DND-41 (cell line): ENCODE measurements at regions not wholly inside any gene's neighbourhood (a gene's known extent, or its start where the extent isn't known, plus 50 kb on each side); places are given as distances from the start of the nearest gene placed in this dataset.

Experiments used
- ATAC-seq: fragments of 200-7000 bp; cut with Tn5 transposase; 3 replicates; pipeline ENCODE4 v1.9.1; 2021; ENCODE audit warnings: low read depth; ENCODE audit not compliant: insufficient read depth
- DNase-seq: peaks from one replicate; pipeline ENCODE4 v3.0.0-alpha.2; 2020
- H2AFZ ChIP-seq: 2 replicates; pipeline ENCODE4 v1.6.0; 2012; ENCODE audit warnings: low read depth, low read length
- H3K27ac ChIP-seq: 2 replicates; pipeline ENCODE4 v1.5.1; 2012; ENCODE audit warnings: low read length, inconsistent platforms
- H3K27me3 ChIP-seq: fragments of 200-600 bp; sonication (generic); 2 replicates; pipeline ENCODE4 v1.6.0; 2012; ENCODE audit warnings: low read length, mild to moderate bottlenecking, inconsistent platforms; ENCODE audit not compliant: insufficient read depth, poor library complexity
- H3K36me3 ChIP-seq: 2 replicates; pipeline ENCODE4 v1.5.1; 2012; ENCODE audit warnings: low read length, inconsistent platforms; ENCODE audit not compliant: insufficient read depth
- H3K4me1 ChIP-seq: 2 replicates; pipeline ENCODE4 v1.5.1; 2012; ENCODE audit warnings: mild to moderate bottlenecking, low read length; ENCODE audit not compliant: insufficient read depth
- H3K4me2 ChIP-seq: 2 replicates; pipeline ENCODE4 v1.6.0; 2012; ENCODE audit warnings: mild to moderate bottlenecking, moderate library complexity, low read length, inconsistent platforms; ENCODE audit not compliant: insufficient read depth
- H3K4me3 ChIP-seq, 2 experiments: fragments of 200-600 bp in 1 of 2; shearing (Covaris generic) in 1 of 2; 2 replicates each; pipeline ENCODE4 v1.5.1; 2012 to 2016; ENCODE audit warnings: inconsistent platforms in 2 of 2, low read length in 2 of 2, mild to moderate bottlenecking in 2 of 2, low read depth in 1 of 2, moderate library complexity in 1 of 2
- H3K79me2 ChIP-seq: 2 replicates; pipeline ENCODE4 v1.6.0; 2012; ENCODE audit warnings: low read length, inconsistent platforms; ENCODE audit not compliant: insufficient read depth
- H3K9ac ChIP-seq: 2 replicates; pipeline ENCODE4 v1.6.0; 2012; ENCODE audit warnings: low read depth, mild to moderate bottlenecking, inconsistent platforms, low read length, moderate library complexity
- H3K9me3 ChIP-seq: 2 replicates; pipeline ENCODE4 v1.5.1; 2012; ENCODE audit warnings: low read length, moderate library complexity, mild to moderate bottlenecking, inconsistent platforms; ENCODE audit not compliant: insufficient read depth, severe bottlenecking
- H4K20me1 ChIP-seq: 2 replicates; pipeline ENCODE4 v1.6.0; 2012; ENCODE audit warnings: low read length; ENCODE audit not compliant: insufficient read depth
- CTCF ChIP-seq: IDR thresholded peaks from 2 replicates; pipeline ENCODE4 v1.5.1; 2012; ENCODE audit warnings: borderline replicate concordance, low read length, moderate library complexity, mild to moderate bottlenecking; ENCODE audit not compliant: poor library complexity, severe bottlenecking; ENCODE audit errors: extremely low read depth
- EZH2 ChIP-seq: IDR thresholded peaks from 3 replicates; pipeline ENCODE4 v1.6.1; 2012; ENCODE audit warnings: borderline replicate concordance, low read depth, mild to moderate bottlenecking, moderate library complexity, low read length, inconsistent platforms; ENCODE audit not compliant: severe bottlenecking

GRCh38 chr11:115632061-115632460 lies 127.8 kb upstream of the CADM1 start:
- Histone ChIP-seq H3K27ac (no peak overlapping the region), H4K20me1 (no peaks in the 10 kb centered on the region), H3K9ac (no peak overlapping the region), H3K4me2 (no peak overlapping the region), H3K36me3 (no peaks in the 10 kb centered on the region), H3K9me3 (no peaks in the 10 kb centered on the region), H3K27me3 (no peaks in the 10 kb centered on the region), H3K4me1 (no peaks in the 10 kb centered on the region), H3K79me2 (no peaks in the 10 kb centered on the region), H2AFZ (no peak overlapping the region), H3K4me3 (no peak overlapping the region)
- ATAC-seq (no peak), DNase-seq (no peak)
- TF ChIP-seq EZH2 = no peak
- TF ChIP-seq CTCF = no peak

- H3K4me3 ChIP-seq = no peak overlapping the region
- no peaks in the 10 kb centered on the region for H4K20me1 ChIP-seq
- no peaks in the 10 kb centered on the region for H3K79me2 ChIP-seq
- H3K4me1 ChIP-seq = no peaks in the 10 kb centered on the region
- H3K9me3 ChIP-seq = no peaks in the 10 kb centered on the region
- no peak for TF ChIP-seq EZH2
- no peak for TF ChIP-seq CTCF
- H3K27me3 ChIP-seq = no peaks in the 10 kb centered on the region
- H2AFZ ChIP-seq = no peak overlapping the region
- H3K9ac ChIP-seq = no peak overlapping the region
- ATAC-seq (no peak), DNase-seq (no peak)
- H3K4me2 ChIP-seq = no peak overlapping the region
- H3K36me3 ChIP-seq = no peaks in the 10 kb centered on the region
- no peak overlapping the region for H3K27ac ChIP-seq
These were observed 127.4 kb upstream of the CADM1 start for GRCh38 chr11:115631609-115632008.

DNA sequence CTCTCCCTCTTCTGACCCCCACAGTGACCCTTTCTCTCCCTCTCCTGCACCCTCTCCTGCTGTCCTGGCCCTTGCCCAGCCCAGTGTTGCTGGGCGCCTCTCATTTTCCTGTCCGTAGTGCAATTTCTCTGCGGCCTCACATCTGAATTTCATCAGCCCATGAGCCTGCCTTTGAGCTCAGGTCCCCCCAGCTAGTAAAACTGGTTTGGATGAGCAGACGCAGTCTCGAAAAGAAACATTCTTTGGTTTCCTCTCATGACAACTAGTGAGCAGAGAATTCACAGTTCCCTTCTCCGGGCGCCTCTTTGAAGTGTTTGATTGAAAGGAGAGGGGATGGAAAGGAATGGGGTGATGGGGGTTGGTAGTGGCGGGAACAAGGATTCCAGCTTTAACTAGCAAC lies 126.0 kb upstream of the CADM1 start:
- Histone ChIP-seq H3K27me3 (no peaks in the 10 kb centered on the region), H3K27ac (no peak overlapping the region), H3K4me3 (no peak overlapping the region), H3K4me1 (no peaks in the 10 kb centered on the region), H3K4me2 (no peak overlapping the region), H3K79me2 (no peaks in the 10 kb centered on the region), H2AFZ (no peak overlapping the region), H3K9ac (no peak overlapping the region), H3K9me3 (no peaks in the 10 kb centered on the region), H4K20me1 (no peaks in the 10 kb centered on the region), H3K36me3 (no peaks in the 10 kb centered on the region)
- ATAC-seq = no peak
- TF ChIP-seq CTCF = no peak
- DNase-seq = no peak

DNA sequence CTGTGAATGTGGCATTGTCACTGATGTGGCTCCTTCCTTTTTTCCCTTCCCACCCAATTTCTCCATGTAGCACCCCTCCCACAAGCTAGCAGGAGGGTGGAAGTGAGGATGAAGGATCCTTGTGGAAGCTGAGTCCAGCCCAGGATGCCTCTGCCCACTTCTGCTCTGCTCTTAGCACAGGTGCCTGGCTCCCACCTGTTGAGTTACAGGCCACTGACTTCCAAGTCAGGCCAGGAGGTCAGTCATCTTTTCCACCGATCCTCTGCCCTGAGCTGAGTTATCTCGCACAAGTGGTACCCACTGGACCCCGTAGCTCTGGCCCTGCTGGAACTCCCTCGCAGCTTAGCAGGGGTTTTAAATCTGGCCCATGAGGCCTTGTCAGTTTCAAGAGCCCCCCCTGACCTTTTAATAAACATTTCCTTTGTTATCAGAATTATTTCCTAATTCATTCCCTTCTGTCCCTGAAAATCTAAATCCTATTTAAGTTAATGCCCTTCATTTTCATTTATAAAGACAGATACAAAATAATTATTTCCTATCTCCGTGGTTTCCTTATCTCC lies 125.3 kb upstream of the CADM1 start:
- no peaks in the 10 kb centered on the region for H3K4me1 ChIP-seq

More for the DNA sequence above, 125.3 kb upstream of the CADM1 start:
- H3K79me2 ChIP-seq = no peaks in the 10 kb centered on the region
- no peak overlapping the region for H3K9ac ChIP-seq
- no peak overlapping the region for H3K27ac ChIP-seq
- no peak overlapping the region for H3K4me2 ChIP-seq
- TF ChIP-seq EZH2 (no peak), CTCF (no peak)
- no peaks in the 10 kb centered on the region for H3K9me3 ChIP-seq
- ATAC-seq = no peak
- no peaks in the 10 kb centered on the region for H3K27me3 ChIP-seq
- H3K36me3 ChIP-seq = no peaks in the 10 kb centered on the region
- H3K4me3 ChIP-seq = no peak overlapping the region
- H4K20me1 ChIP-seq = no peaks in the 10 kb centered on the region
- no peak overlapping the region for H2AFZ ChIP-seq
- DNase-seq = no peak
